H9 (cell line): ENCODE measurements at regions not wholly inside any gene's neighbourhood (a gene's known extent, or its start where the extent isn't known, plus 50 kb on each side); places are given as distances from the start of the nearest gene placed in this dataset.

Experiments
- DNase-seq: peaks from one replicate; pipeline ENCODE4 v3.0.0-alpha.2; 2017
- H2AFZ ChIP-seq: one replicate; pipeline ENCODE4 v1.6.1; 2013; ENCODE audit warnings: mild to moderate bottlenecking, low read length, control low read depth, moderate library complexity
- H2AK5ac ChIP-seq: 2 replicates; pipeline ENCODE4 v1.6.1; 2013; ENCODE audit warnings: low read length, control low read depth, mixed read lengths; ENCODE audit not compliant: insufficient read length
- H2BK120ac ChIP-seq: one replicate; pipeline ENCODE4 v1.6.1; 2013; ENCODE audit warnings: low read depth, mild to moderate bottlenecking, low read length, control low read depth, inconsistent platforms; ENCODE audit not compliant: poor library complexity, severe bottlenecking
- H2BK12ac ChIP-seq: 2 replicates; pipeline ENCODE4 v1.6.1; 2013; ENCODE audit warnings: low read length, control low read depth, mixed read lengths, low read depth; ENCODE audit not compliant: insufficient read length
- H2BK15ac ChIP-seq: 2 replicates; pipeline ENCODE4 v1.6.1; 2013; ENCODE audit warnings: low read depth, low read length, control low read depth
- H2BK20ac ChIP-seq: one replicate; pipeline ENCODE4 v1.6.1; 2013; ENCODE audit warnings: low read depth, mild to moderate bottlenecking, low read length, control low read depth, inconsistent platforms; ENCODE audit not compliant: poor library complexity, severe bottlenecking
- H2BK5ac ChIP-seq: 2 replicates; pipeline ENCODE4 v1.6.1; 2013; ENCODE audit warnings: low read length, control low read depth, mixed read lengths; ENCODE audit not compliant: insufficient read length
- H3K14ac ChIP-seq: 2 replicates; pipeline ENCODE4 v1.6.1; 2013; ENCODE audit warnings: low read length, control low read depth; ENCODE audit not compliant: insufficient read depth
- H3K18ac ChIP-seq: 2 replicates; pipeline ENCODE4 v1.6.1; 2013; ENCODE audit warnings: low read depth, mild to moderate bottlenecking, mixed read lengths, low read length, control low read depth; ENCODE audit not compliant: insufficient read length
- H3K23ac ChIP-seq: 2 replicates; pipeline ENCODE4 v1.6.1; 2013; ENCODE audit warnings: low read length, control low read depth, mixed read lengths, low read depth; ENCODE audit not compliant: insufficient read length
- H3K23me2 ChIP-seq: 2 replicates; pipeline ENCODE4 v1.6.1; 2013; ENCODE audit warnings: low read depth, mild to moderate bottlenecking, mixed read lengths, low read length, control low read depth; ENCODE audit not compliant: insufficient read length, poor library complexity, severe bottlenecking
- H3K27ac ChIP-seq: 2 replicates; pipeline ENCODE4 v1.5.1; 2013; ENCODE audit warnings: low read length, control low read depth, mixed read lengths, low read depth; ENCODE audit not compliant: insufficient read length
- H3K27me3 ChIP-seq: 2 replicates; pipeline ENCODE4 v1.6.1; 2013; ENCODE audit warnings: low read length, control low read depth, inconsistent platforms; ENCODE audit not compliant: insufficient read depth
- H3K4ac ChIP-seq: 2 replicates; pipeline ENCODE4 v1.6.1; 2013; ENCODE audit warnings: low read depth, mild to moderate bottlenecking, control low read depth, inconsistent platforms, low read length, moderate library complexity
- H3K4me1 ChIP-seq: 2 replicates; pipeline ENCODE4 v1.6.1; 2013; ENCODE audit warnings: low read length, control low read depth, inconsistent platforms; ENCODE audit not compliant: insufficient read depth
- H3K4me2 ChIP-seq: 2 replicates; pipeline ENCODE4 v1.6.1; 2013; ENCODE audit warnings: low read length, control low read depth, mixed read lengths; ENCODE audit not compliant: insufficient read length, insufficient read depth
- H3K56ac ChIP-seq: 2 replicates; pipeline ENCODE4 v1.6.1; 2013; ENCODE audit warnings: low read depth, mild to moderate bottlenecking, mixed read lengths, low read length, control low read depth; ENCODE audit not compliant: insufficient read length
- H3K79me1 ChIP-seq: 2 replicates; pipeline ENCODE4 v1.6.1; 2013; ENCODE audit warnings: low read depth, mild to moderate bottlenecking, moderate library complexity, low read length, control low read depth, inconsistent platforms; ENCODE audit not compliant: insufficient read depth, poor library complexity, severe bottlenecking
- H3K79me2 ChIP-seq: 2 replicates; pipeline ENCODE4 v1.6.1; 2013; ENCODE audit warnings: low read length, control low read depth, inconsistent platforms; ENCODE audit not compliant: insufficient read depth
- H3K9ac ChIP-seq: 2 replicates; pipeline ENCODE4 v1.6.1; 2013; ENCODE audit warnings: low read length, control low read depth, mixed read lengths; ENCODE audit not compliant: insufficient read length; ENCODE audit errors: extremely low read depth
- H3K9me3 ChIP-seq: one replicate; pipeline ENCODE4 v1.6.1; 2013; ENCODE audit warnings: low read depth, low read length, inconsistent platforms; ENCODE audit not compliant: control insufficient read depth
- H3T11ph ChIP-seq: one replicate; pipeline ENCODE4 v1.6.1; 2013; ENCODE audit warnings: mild to moderate bottlenecking, low read length, control low read depth, inconsistent platforms
- H4K20me1 ChIP-seq: one replicate; pipeline ENCODE4 v1.6.1; 2013; ENCODE audit not compliant: control insufficient read depth, insufficient read length, insufficient read depth
- H4K5ac ChIP-seq: 2 replicates; pipeline ENCODE4 v1.6.1; 2013; ENCODE audit warnings: low read depth, mild to moderate bottlenecking, mixed read lengths, low read length, control low read depth; ENCODE audit not compliant: insufficient read length
- H4K8ac ChIP-seq: replicated peaks from 2 replicates; pipeline ENCODE4 v1.6.1; 2013; ENCODE audit warnings: low read length, control low read depth, mixed read lengths, low read depth; ENCODE audit not compliant: insufficient read length
- H4K91ac ChIP-seq: 2 replicates; pipeline ENCODE4 v1.6.1; 2013; ENCODE audit warnings: low read depth, mild to moderate bottlenecking, moderate library complexity, mixed read lengths, low read length, control low read depth; ENCODE audit not compliant: insufficient read length
- H3K27ac Mint-ChIP-seq, 3 experiments: 2 replicates in 2 of 3; 3 replicates in 1 of 3; pipeline ENCODE4 v1.8.0; 2020 to 2021; ENCODE audit warnings: mixed read lengths in 3 of 3, mild to moderate bottlenecking in 1 of 3, moderate library complexity in 1 of 3
- H3K27me3 Mint-ChIP-seq: 2 replicates; pipeline ENCODE4 v1.8.0; 2021; ENCODE audit warnings: low read depth, mild to moderate bottlenecking, moderate library complexity, mixed read lengths
- H3K36me3 Mint-ChIP-seq, 3 experiments: 2 replicates in 2 of 3; 3 replicates in 1 of 3; pipeline ENCODE4 v1.8.0; 2020 to 2021; ENCODE audit warnings: low read depth in 3 of 3, mixed read lengths in 3 of 3; ENCODE audit not compliant: insufficient read depth in 1 of 3
- H3K4me1 Mint-ChIP-seq, 2 experiments: 2 replicates each; pipeline ENCODE4 v1.8.0; 2020; ENCODE audit warnings: mixed read lengths in 2 of 2
- H3K4me3 Mint-ChIP-seq, 2 experiments: 2 replicates in 1 of 2; 3 replicates in 1 of 2; pipeline ENCODE4 v1.8.0; 2020 to 2021; ENCODE audit warnings: mild to moderate bottlenecking in 2 of 2, mixed read lengths in 2 of 2, moderate library complexity in 1 of 2
- H3K9me3 Mint-ChIP-seq, 2 experiments: 2 replicates in 1 of 2; 3 replicates in 1 of 2; pipeline ENCODE4 v1.8.0; 2020; ENCODE audit warnings: mild to moderate bottlenecking in 2 of 2, mixed read lengths in 2 of 2, moderate library complexity in 1 of 2
- CTCF ChIP-seq: fragments of 200-600 bp; sonication (generic); conservative IDR thresholded peaks from 3 replicates; pipeline ENCODE4 v1.8.0; 2021; ENCODE audit warnings: antibody characterized with exemption, mild to moderate bottlenecking
- WGBS: extraction: QIAGEN DNeasy Blood & Tissue Kit; methylation state at CpG from one replicate; pipeline ENCODE4 v1.1.7; 2013; ENCODE audit warnings: missing lambda C conversion rate, low lambda C conversion rate, mixed read lengths; ENCODE audit not compliant: insufficient read length; ENCODE audit errors: extremely low coverage; 5-methylcytosine and 5-hydroxymethylcytosine counted together

GRCh38 chr4:138636781-138637180 lies 378.8 kb upstream of the NOCT start:
- peaks cover 0 to 2% of the 10 kb centered on the region in 2 experiments; a peak in 2 of 5 replicates for H3K9me3 Mint-ChIP-seq
- no peak overlapping the region for H2BK5ac ChIP-seq
- H3K27ac Mint-ChIP-seq: no peak overlapping the region
- no peak overlapping the region for H4K5ac ChIP-seq
- no peak for TF ChIP-seq CTCF
- no peak overlapping the region for H3K4me2 ChIP-seq
- H3K23ac ChIP-seq: no peak overlapping the region
- H3K36me3 Mint-ChIP-seq: no peaks in the 10 kb centered on the region
- no peak overlapping the region for H3K4ac ChIP-seq
- no peak overlapping the region for H2AFZ ChIP-seq
- no peaks in the 10 kb centered on the region for H3K9me3 ChIP-seq
- H4K8ac ChIP-seq: no peak overlapping the region
- no peak overlapping the region for H3K27ac ChIP-seq
- H3K79me2 ChIP-seq: no peaks in the 10 kb centered on the region
- no peaks in the 10 kb centered on the region for H3K27me3 Mint-ChIP-seq
- no peaks in the 10 kb centered on the region for H3K79me1 ChIP-seq
- no peaks in the 10 kb centered on the region for H4K20me1 ChIP-seq
- H3K14ac ChIP-seq: no peak overlapping the region
- no peak overlapping the region for H2BK12ac ChIP-seq
- no peak overlapping the region for H3K9ac ChIP-seq
- DNase-seq: no peak
- no peak overlapping the region for H3T11ph ChIP-seq
- H2BK20ac ChIP-seq: no peak overlapping the region
- H3K18ac ChIP-seq: no peak overlapping the region
- H4K91ac ChIP-seq: no peak overlapping the region
- no peaks in the 10 kb centered on the region for H3K27me3 ChIP-seq
- H3K4me1 ChIP-seq: no peaks in the 10 kb centered on the region
- no peak overlapping the region for H2AK5ac ChIP-seq
- H3K4me1 Mint-ChIP-seq: 0 out of 4 replicates have a peak, but pooled peaks cover 0 to 2% of the 10 kb centered on the region in 2 experiments
- no peak overlapping the region for H3K56ac ChIP-seq
- WGBS: no CpG with 5 or more reads among the region's 7 CpGs
- no peak overlapping the region for H2BK15ac ChIP-seq
- no peaks in the 10 kb centered on the region for H3K23me2 ChIP-seq
- H3K4me3 Mint-ChIP-seq: no peak overlapping the region
- H2BK120ac ChIP-seq: no peak overlapping the region
